Urothelium cell line (cell line): ENCODE measurements at regions not wholly inside any gene's neighbourhood (a gene's known extent, or its start where the extent isn't known, plus 50 kb on each side); places are given as distances from the start of the nearest gene placed in this dataset.
A peak's percentile ranks its signal among the peaks of the same experiment; 100 is the strongest.

ENCODE experiments used
- DNase-seq: peaks from one replicate; pipeline ENCODE4 v3.0.0; 2011; ENCODE audit warnings: low spot score, mixed read lengths
- FAIRE-seq: peaks from 2 replicates; lab custom pipeline; 2011; peaks lifted over from hg19 to GRCh38; lab: Jason Lieb, UNC

GRCh38 chr5:145222622-145223021 is 612.5 kb downstream of the PRELID2 start:
- FAIRE-seq (no peak), DNase-seq (no peak)

- DNase-seq = no peak
- no peak for FAIRE-seq
Observed at GRCh38 chr5:145221416-145221815, 613.7 kb downstream of the PRELID2 start.

- no peak for DNase-seq
- FAIRE-seq = no peak
Observed at GRCh38 chr5:145220481-145220880, 614.7 kb downstream of the PRELID2 start.

- DNase-seq (no peak), FAIRE-seq (no peak)
Observed at GRCh38 chr5:145218982-145219381, 616.2 kb downstream of the PRELID2 start.

- FAIRE-seq (no peak), DNase-seq (no peak)
Observed at GRCh38 chr5:145218019-145218418, 617.1 kb downstream of the PRELID2 start.

- FAIRE-seq = no peak
- no peak for DNase-seq
Observed at GRCh38 chr5:145210020-145210419, 625.1 kb downstream of the PRELID2 start.

GRCh38 chr5:145205546-145205945 is 629.6 kb downstream of the PRELID2 start:
- DNase-seq = no peak
- FAIRE-seq = no peak

- DNase-seq (no peak), FAIRE-seq (no peak)
Observed at GRCh38 chr5:145204743-145205142, 630.4 kb downstream of the PRELID2 start.

GRCh38 chr5:145203193-145203592 is 631.9 kb downstream of the PRELID2 start:
- no peak for FAIRE-seq
- no peak for DNase-seq

GRCh38 chr5:145198525-145199260 is 636.4 kb downstream of the PRELID2 start:
- FAIRE-seq = no peak
- no peak for DNase-seq

GRCh38 chr5:145189746-145190145 is 645.4 kb downstream of the PRELID2 start:
- no peak for DNase-seq
- no peak for FAIRE-seq

- FAIRE-seq (no peak), DNase-seq (no peak)
Observed at GRCh38 chr5:145180371-145180770, 654.8 kb downstream of the PRELID2 start.

- peak; percentile 43 for DNase-seq
- FAIRE-seq = no peak
Observed at GRCh38 chr5:145178641-145179523, 656.3 kb downstream of the PRELID2 start.

GRCh38 chr5:145176041-145176440 is 659.1 kb downstream of the PRELID2 start:
- DNase-seq (no peak), FAIRE-seq (no peak)

GRCh38 chr5:145166110-145166509 is 669.0 kb downstream of the PRELID2 start:
- FAIRE-seq = no peak
- DNase-seq = no peak

- DNase-seq (no peak), FAIRE-seq (no peak)
Observed at GRCh38 chr5:145163876-145164275, 671.3 kb downstream of the PRELID2 start.

- FAIRE-seq (no peak), DNase-seq (no peak)
Observed at GRCh38 chr5:145162626-145163025, 672.5 kb downstream of the PRELID2 start.

- no peak for DNase-seq
- no peak for FAIRE-seq
Observed at GRCh38 chr5:145161391-145161790, 673.8 kb downstream of the PRELID2 start.

GRCh38 chr5:145160679-145161078 is 674.5 kb downstream of the PRELID2 start:
- no peak for FAIRE-seq
- no peak for DNase-seq

GRCh38 chr5:145158730-145159129 is 676.4 kb downstream of the PRELID2 start:
- no peak for DNase-seq
- no peak for FAIRE-seq

GRCh38 chr5:145157841-145158240 is 677.3 kb downstream of the PRELID2 start:
- DNase-seq = no peak
- no peak for FAIRE-seq

- FAIRE-seq (no peak), DNase-seq (no peak)
Observed at GRCh38 chr5:145141534-145141933, 693.6 kb downstream of the PRELID2 start.
